ENCODE measurements at regions not wholly inside any gene's neighbourhood (a gene's known extent, or its start where the extent isn't known, plus 50 kb on each side); places are given as distances from the start of the nearest gene placed in this dataset.

GRCh38 chr9:3699883-3700282 is 174.1 kb upstream of the RFX3 start:
- H3K4me3 Mint-ChIP-seq, result no peak overlapping the region
- H3K4me1 Mint-ChIP-seq, result peaks cover 7% of the 10 kb centered on the region
- H3K9me3 Mint-ChIP-seq, result no peaks in the 10 kb centered on the region
- TF ChIP-seq, protein P1, sequence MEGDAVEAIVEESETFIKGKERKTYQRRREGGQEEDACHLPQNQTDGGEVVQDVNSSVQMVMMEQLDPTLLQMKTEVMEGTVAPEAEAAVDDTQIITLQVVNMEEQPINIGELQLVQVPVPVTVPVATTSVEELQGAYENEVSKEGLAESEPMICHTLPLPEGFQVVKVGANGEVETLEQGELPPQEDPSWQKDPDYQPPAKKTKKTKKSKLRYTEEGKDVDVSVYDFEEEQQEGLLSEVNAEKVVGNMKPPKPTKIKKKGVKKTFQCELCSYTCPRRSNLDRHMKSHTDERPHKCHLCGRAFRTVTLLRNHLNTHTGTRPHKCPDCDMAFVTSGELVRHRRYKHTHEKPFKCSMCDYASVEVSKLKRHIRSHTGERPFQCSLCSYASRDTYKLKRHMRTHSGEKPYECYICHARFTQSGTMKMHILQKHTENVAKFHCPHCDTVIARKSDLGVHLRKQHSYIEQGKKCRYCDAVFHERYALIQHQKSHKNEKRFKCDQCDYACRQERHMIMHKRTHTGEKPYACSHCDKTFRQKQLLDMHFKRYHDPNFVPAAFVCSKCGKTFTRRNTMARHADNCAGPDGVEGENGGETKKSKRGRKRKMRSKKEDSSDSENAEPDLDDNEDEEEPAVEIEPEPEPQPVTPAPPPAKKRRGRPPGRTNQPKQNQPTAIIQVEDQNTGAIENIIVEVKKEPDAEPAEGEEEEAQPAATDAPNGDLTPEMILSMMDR (conservative IDR thresholded peaks at IDR 0.05), result no peak
- DNase-seq (ENCODE audit: low read depth, low spot score), result no peak
- no peaks in the 10 kb centered on the region for H3K36me3 Mint-ChIP-seq (ENCODE audit: low read depth)
- no peak overlapping the region for H3K27ac Mint-ChIP-seq (ENCODE audit: unreplicated experiment)
- peaks cover 2% of the 10 kb centered on the region for H3K27me3 Mint-ChIP-seq (ENCODE audit: low read depth)

GRCh38 chr9:3698531-3698930 is 172.7 kb upstream of the RFX3 start:
- Mint-ChIP-seq H3K27ac (ENCODE audit: unreplicated experiment) (peak overlapping the region; percentile 73), H3K4me1 (peaks cover 7% of the 10 kb centered on the region)
- TF ChIP-seq, protein P1 (conservative IDR thresholded peaks at IDR 0.05), result no peak

DNA sequence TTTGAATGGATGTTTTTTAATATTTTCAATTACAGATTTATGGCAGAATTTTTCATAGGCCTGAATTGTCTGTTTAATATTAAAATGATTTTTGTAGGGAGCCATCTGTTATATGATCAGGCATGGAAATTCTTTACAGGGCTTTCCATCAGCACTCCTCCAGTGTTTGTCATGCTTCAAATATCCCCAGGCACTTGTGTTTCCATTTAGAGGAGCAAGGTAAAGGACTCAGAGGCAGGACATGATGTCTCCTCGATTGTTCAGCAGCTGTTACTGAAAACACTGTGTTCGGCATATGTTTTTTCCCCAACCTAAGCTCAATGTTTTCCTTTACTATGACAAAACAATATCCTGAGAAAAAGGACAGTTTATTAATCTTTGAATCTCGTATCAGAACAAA is 172.3 kb upstream of the RFX3 start:
- H3K36me3 Mint-ChIP-seq (ENCODE audit: low read depth), result no peaks in the 10 kb centered on the region
- TF ChIP-seq, protein P1 (conservative IDR thresholded peaks at IDR 0.05), result no peak
- no peak for DNase-seq (ENCODE audit: low read depth, low spot score)
- H3K27me3 Mint-ChIP-seq (ENCODE audit: low read depth), result peaks cover 2% of the 10 kb centered on the region
- no peak overlapping the region for H3K4me3 Mint-ChIP-seq
- H3K4me1 Mint-ChIP-seq, result peaks cover 7% of the 10 kb centered on the region
- no peaks in the 10 kb centered on the region for H3K9me3 Mint-ChIP-seq
- no peak overlapping the region for H3K27ac Mint-ChIP-seq (ENCODE audit: unreplicated experiment)

More at GRCh38 chr9:3698531-3698930, 172.7 kb upstream of the RFX3 start:
- Mint-ChIP-seq H3K9me3 (no peaks in the 10 kb centered on the region), H3K4me3 (no peak overlapping the region), H3K36me3 (ENCODE audit: low read depth) (no peaks in the 10 kb centered on the region), H3K27me3 (ENCODE audit: low read depth) (peaks cover 2% of the 10 kb centered on the region)
- no peak for DNase-seq (ENCODE audit: low read depth, low spot score)

DNA sequence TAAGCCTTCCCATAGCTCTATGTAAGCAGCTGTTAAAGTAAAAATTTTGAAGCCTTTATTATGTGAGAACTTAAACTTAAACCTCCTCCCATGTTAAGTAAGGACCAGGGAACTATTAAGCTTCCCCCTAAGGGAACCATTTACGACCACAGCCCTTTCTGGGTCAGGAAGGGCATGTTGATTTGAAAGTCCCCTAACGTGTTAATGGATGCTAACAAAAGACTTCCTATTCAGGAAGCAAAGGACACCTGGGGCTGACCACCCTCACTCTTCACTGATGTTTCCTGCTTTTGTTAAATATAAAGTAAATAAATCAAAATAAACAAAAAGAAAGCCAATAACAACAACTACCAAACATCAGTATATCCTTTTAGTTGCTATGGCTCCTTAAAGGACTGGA is 170.6 kb upstream of the RFX3 start:
- DNase-seq (ENCODE audit: low read depth, low spot score), result no peak

GRCh38 chr9:3692606-3693005 is 166.8 kb upstream of the RFX3 start:
- DNase-seq (ENCODE audit: low read depth, low spot score), result no peak
- Mint-ChIP-seq H3K36me3 (ENCODE audit: low read depth) (no peaks in the 10 kb centered on the region), H3K9me3 (no peaks in the 10 kb centered on the region), H3K27me3 (ENCODE audit: low read depth) (no peaks in the 10 kb centered on the region), H3K4me3 (no peak overlapping the region), H3K27ac (ENCODE audit: unreplicated experiment) (no peak overlapping the region), H3K4me1 (no peaks in the 10 kb centered on the region)
- TF ChIP-seq, protein P1 (conservative IDR thresholded peaks at IDR 0.05), result no peak

More for the DNA sequence above, 170.6 kb upstream of the RFX3 start:
- no peak overlapping the region for H3K4me3 Mint-ChIP-seq
- no peaks in the 10 kb centered on the region for H3K36me3 Mint-ChIP-seq (ENCODE audit: low read depth)
- peaks cover 7% of the 10 kb centered on the region for H3K4me1 Mint-ChIP-seq
- TF ChIP-seq, protein P1 (conservative IDR thresholded peaks at IDR 0.05), result no peak
- no peaks in the 10 kb centered on the region for H3K9me3 Mint-ChIP-seq
- H3K27me3 Mint-ChIP-seq (ENCODE audit: low read depth), result peaks cover 2% of the 10 kb centered on the region
- no peak overlapping the region for H3K27ac Mint-ChIP-seq (ENCODE audit: unreplicated experiment)

- H3K9me3 Mint-ChIP-seq, result no peaks in the 10 kb centered on the region
- H3K4me1 Mint-ChIP-seq, result no peaks in the 10 kb centered on the region
- no peak overlapping the region for H3K4me3 Mint-ChIP-seq
- no peaks in the 10 kb centered on the region for H3K27me3 Mint-ChIP-seq (ENCODE audit: low read depth)
- TF ChIP-seq, protein P1 (conservative IDR thresholded peaks at IDR 0.05), result no peak
- DNase-seq (ENCODE audit: low read depth, low spot score), result no peak
- no peak overlapping the region for H3K27ac Mint-ChIP-seq (ENCODE audit: unreplicated experiment)
- no peaks in the 10 kb centered on the region for H3K36me3 Mint-ChIP-seq (ENCODE audit: low read depth)
These were observed 163.8 kb upstream of the RFX3 start for GRCh38 chr9:3689555-3689954.
